ENCODE measurements at regions not wholly inside any gene's neighbourhood (a gene's known extent, or its start where the extent isn't known, plus 50 kb on each side); places are given as distances from the start of the nearest gene placed in this dataset.

- ChIA-PET CTCF (interaction anchor here (0.7 kb wide), 1 partner anchor 983 kb away, joined by 3 read pairs; no protein-coding TSS in a partner anchor), POLR2A (no interaction called here)
- Histone ChIP-seq H3K9me3 (ENCODE audit: control insufficient read depth, insufficient read depth, low read depth, low read length) (no peaks in the 10 kb centered on the region), H3K27ac (ENCODE audit: extremely low read depth, low read depth, low read length) (no peak overlapping the region), H3K4me1 (ENCODE audit: control insufficient read depth, insufficient read depth, low read length) (no peaks in the 10 kb centered on the region), H3K36me3 (ENCODE audit: control insufficient read depth in 2 of 2, insufficient read depth in 1 of 2, low read length in 2 of 2) (no peaks in the 10 kb centered on the region), H3K4me3 (ENCODE audit: low read depth, low read length) (no peak overlapping the region)
- TF ChIP-seq ZNF404 (tag by site-specific recombination; IDR thresholded peaks at IDR 0.05) (no peak), ZNF670 (tag by site-specific recombination; IDR thresholded peaks at IDR 0.05; ENCODE audit: low read depth) (no peak), ZNF398 (tag by site-specific recombination; IDR thresholded peaks at IDR 0.05) (no peak), ZNF341 (tag by site-specific recombination; IDR thresholded peaks at IDR 0.05; ENCODE audit: low read depth) (no peak), ZNF76 (tag by site-specific recombination; IDR thresholded peaks at IDR 0.05; ENCODE audit: borderline replicate concordance, low read depth) (no peak), ZNF549 (tag by site-specific recombination; IDR thresholded peaks at IDR 0.05) (no peak), ZNF350 (tag by site-specific recombination; IDR thresholded peaks at IDR 0.05) (no peak), ZNF473 (tag by site-specific recombination; IDR thresholded peaks at IDR 0.05) (no peak), ZNF621 (tag by site-specific recombination; IDR thresholded peaks at IDR 0.05) (no peak), MYNN (tag by site-specific recombination; IDR thresholded peaks at IDR 0.05; ENCODE audit: borderline replicate concordance) (no peak), ZNF133 (tag by site-specific recombination; IDR thresholded peaks at IDR 0.05) (no peak), ZNF214 (tag by site-specific recombination; IDR thresholded peaks at IDR 0.05; ENCODE audit: borderline replicate concordance) (no peak), SP2 (tag by site-specific recombination; IDR thresholded peaks at IDR 0.05) (no peak)
- TF ChIP-seq, protein P1, sequence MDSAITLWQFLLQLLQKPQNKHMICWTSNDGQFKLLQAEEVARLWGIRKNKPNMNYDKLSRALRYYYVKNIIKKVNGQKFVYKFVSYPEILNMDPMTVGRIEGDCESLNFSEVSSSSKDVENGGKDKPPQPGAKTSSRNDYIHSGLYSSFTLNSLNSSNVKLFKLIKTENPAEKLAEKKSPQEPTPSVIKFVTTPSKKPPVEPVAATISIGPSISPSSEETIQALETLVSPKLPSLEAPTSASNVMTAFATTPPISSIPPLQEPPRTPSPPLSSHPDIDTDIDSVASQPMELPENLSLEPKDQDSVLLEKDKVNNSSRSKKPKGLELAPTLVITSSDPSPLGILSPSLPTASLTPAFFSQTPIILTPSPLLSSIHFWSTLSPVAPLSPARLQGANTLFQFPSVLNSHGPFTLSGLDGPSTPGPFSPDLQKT (IDR thresholded peaks at IDR 0.05; ENCODE audit: borderline replicate concordance, low read depth, low read length), result no peak
- TF ChIP-seq, protein P2, sequence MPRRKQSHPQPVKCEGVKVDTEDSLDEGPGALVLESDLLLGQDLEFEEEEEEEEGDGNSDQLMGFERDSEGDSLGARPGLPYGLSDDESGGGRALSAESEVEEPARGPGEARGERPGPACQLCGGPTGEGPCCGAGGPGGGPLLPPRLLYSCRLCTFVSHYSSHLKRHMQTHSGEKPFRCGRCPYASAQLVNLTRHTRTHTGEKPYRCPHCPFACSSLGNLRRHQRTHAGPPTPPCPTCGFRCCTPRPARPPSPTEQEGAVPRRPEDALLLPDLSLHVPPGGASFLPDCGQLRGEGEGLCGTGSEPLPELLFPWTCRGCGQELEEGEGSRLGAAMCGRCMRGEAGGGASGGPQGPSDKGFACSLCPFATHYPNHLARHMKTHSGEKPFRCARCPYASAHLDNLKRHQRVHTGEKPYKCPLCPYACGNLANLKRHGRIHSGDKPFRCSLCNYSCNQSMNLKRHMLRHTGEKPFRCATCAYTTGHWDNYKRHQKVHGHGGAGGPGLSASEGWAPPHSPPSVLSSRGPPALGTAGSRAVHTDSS (tag by site-specific recombination; IDR thresholded peaks at IDR 0.05), result no peak
- TF ChIP-seq, protein P3, sequence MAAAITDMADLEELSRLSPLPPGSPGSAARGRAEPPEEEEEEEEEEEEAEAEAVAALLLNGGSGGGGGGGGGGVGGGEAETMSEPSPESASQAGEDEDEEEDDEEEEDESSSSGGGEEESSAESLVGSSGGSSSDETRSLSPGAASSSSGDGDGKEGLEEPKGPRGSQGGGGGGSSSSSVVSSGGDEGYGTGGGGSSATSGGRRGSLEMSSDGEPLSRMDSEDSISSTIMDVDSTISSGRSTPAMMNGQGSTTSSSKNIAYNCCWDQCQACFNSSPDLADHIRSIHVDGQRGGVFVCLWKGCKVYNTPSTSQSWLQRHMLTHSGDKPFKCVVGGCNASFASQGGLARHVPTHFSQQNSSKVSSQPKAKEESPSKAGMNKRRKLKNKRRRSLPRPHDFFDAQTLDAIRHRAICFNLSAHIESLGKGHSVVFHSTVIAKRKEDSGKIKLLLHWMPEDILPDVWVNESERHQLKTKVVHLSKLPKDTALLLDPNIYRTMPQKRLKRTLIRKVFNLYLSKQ (tag by site-specific recombination; IDR thresholded peaks at IDR 0.05; ENCODE audit: borderline replicate concordance), result no peak
- TF ChIP-seq, protein P4, sequence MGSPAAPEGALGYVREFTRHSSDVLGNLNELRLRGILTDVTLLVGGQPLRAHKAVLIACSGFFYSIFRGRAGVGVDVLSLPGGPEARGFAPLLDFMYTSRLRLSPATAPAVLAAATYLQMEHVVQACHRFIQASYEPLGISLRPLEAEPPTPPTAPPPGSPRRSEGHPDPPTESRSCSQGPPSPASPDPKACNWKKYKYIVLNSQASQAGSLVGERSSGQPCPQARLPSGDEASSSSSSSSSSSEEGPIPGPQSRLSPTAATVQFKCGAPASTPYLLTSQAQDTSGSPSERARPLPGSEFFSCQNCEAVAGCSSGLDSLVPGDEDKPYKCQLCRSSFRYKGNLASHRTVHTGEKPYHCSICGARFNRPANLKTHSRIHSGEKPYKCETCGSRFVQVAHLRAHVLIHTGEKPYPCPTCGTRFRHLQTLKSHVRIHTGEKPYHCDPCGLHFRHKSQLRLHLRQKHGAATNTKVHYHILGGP (tag by site-specific recombination; IDR thresholded peaks at IDR 0.05), result no peak
These were observed 83.9 kb upstream of the ITGB1 start for GRCh38 chr10:33041783-33042437.

GRCh38 chr10:33040436-33040835 lies 82.4 kb upstream of the ITGB1 start:
- H3K4me3 ChIP-seq (ENCODE audit: low read depth, low read length), result no peak overlapping the region
- no peak overlapping the region for H3K27ac ChIP-seq (ENCODE audit: extremely low read depth, low read depth, low read length)
- ChIA-PET CTCF (interaction anchor here (0.5 to 1.0 kb wide), 4 partner anchors 31 to 464 kb away, joined by 3 to 5 read pairs (median 3); no protein-coding TSS in a partner anchor), POLR2A (no interaction called here)
- H3K9me3 ChIP-seq (ENCODE audit: control insufficient read depth, insufficient read depth, low read depth, low read length), result no peaks in the 10 kb centered on the region
- no peaks in the 10 kb centered on the region for H3K4me1 ChIP-seq (ENCODE audit: control insufficient read depth, insufficient read depth, low read length)
- no peaks in the 10 kb centered on the region for H3K36me3 ChIP-seq (ENCODE audit: control insufficient read depth in 2 of 2, insufficient read depth in 1 of 2, low read length in 2 of 2)
- TF ChIP-seq ZBTB48 (tag by site-specific recombination; IDR thresholded peaks at IDR 0.05), result no peak
- TF ChIP-seq ZNF654 (tag by site-specific recombination; IDR thresholded peaks at IDR 0.05; ENCODE audit: low read depth), result no peak
- TF ChIP-seq ZNF48 (tag by site-specific recombination; IDR thresholded peaks at IDR 0.05), result no peak
- no peak for TF ChIP-seq TCF7L2 (IDR thresholded peaks at IDR 0.05; ENCODE audit: borderline replicate concordance, low read depth, low read length)
- TF ChIP-seq REPIN1 (tag by site-specific recombination; IDR thresholded peaks at IDR 0.05; ENCODE audit: low read depth), result no peak
- no peak for TF ChIP-seq HOXA7 (CRISPR knock-in tag; IDR thresholded peaks at IDR 0.05; ENCODE audit: borderline replicate concordance)
- no peak for TF ChIP-seq MZF1 (tag by site-specific recombination; IDR thresholded peaks at IDR 0.05; ENCODE audit: borderline replicate concordance)
- no peak for TF ChIP-seq ZNF202 (tag by site-specific recombination; IDR thresholded peaks at IDR 0.05; ENCODE audit: borderline replicate concordance)
- TF ChIP-seq ZNF549 (tag by site-specific recombination; IDR thresholded peaks at IDR 0.05), result no peak

All from HEK293 (cell line).